Activated CD4-positive, alpha-beta T cell treated with anti-CD3 and anti-CD28 coated beads for 4 hours (primary cell): ENCODE measurements at regions not wholly inside any gene's neighbourhood (a gene's known extent, or its start where the extent isn't known, plus 50 kb on each side); places are given as distances from the start of the nearest gene placed in this dataset.

Experiments used
- DNase-seq, 2 donors: peaks; one replicate each; pipeline ENCODE4 v3.0.0-alpha.2; 2020

GRCh38 chr5:165781738-165782137 lies 2276.3 kb downstream of the MAT2B start:
- DNase-seq, result no peak

- no peak for DNase-seq
Observed at GRCh38 chr5:165783024-165783423, 2277.6 kb downstream of the MAT2B start.

GRCh38 chr5:165786073-165786472 lies 2280.7 kb downstream of the MAT2B start:
- DNase-seq, result no peak

- DNase-seq, result no peak
Observed at GRCh38 chr5:165795073-165795472, 2289.7 kb downstream of the MAT2B start.

GRCh38 chr5:165805756-165806155 lies 2300.3 kb downstream of the MAT2B start:
- no peak for DNase-seq

GRCh38 chr5:165808335-165808734 lies 2302.9 kb downstream of the MAT2B start:
- DNase-seq, result no peak

- no peak for DNase-seq
Observed at GRCh38 chr5:165809914-165810313, 2304.5 kb downstream of the MAT2B start.

- DNase-seq, result no peak
Observed at GRCh38 chr5:165829504-165829903, 2324.1 kb downstream of the MAT2B start.

GRCh38 chr5:165834891-165835290 lies 2329.5 kb downstream of the MAT2B start:
- DNase-seq, result no peak

GRCh38 chr5:165836046-165836445 lies 2330.6 kb downstream of the MAT2B start:
- DNase-seq, result no peak

- DNase-seq, result no peak
Observed at GRCh38 chr5:165837286-165837685, 2331.9 kb downstream of the MAT2B start.

- no peak for DNase-seq
Observed at GRCh38 chr5:165844571-165844970, 2339.2 kb downstream of the MAT2B start.

- no peak for DNase-seq
Observed at GRCh38 chr5:165858118-165858517, 2352.7 kb downstream of the MAT2B start.

GRCh38 chr5:165859251-165859650 lies 2353.8 kb downstream of the MAT2B start:
- no peak for DNase-seq

GRCh38 chr5:165863239-165863638 lies 2357.8 kb downstream of the MAT2B start:
- no peak for DNase-seq

GRCh38 chr5:165871291-165871690 lies 2365.9 kb downstream of the MAT2B start:
- DNase-seq, result no peak

GRCh38 chr5:165874851-165875250 lies 2369.4 kb downstream of the MAT2B start:
- no peak for DNase-seq

- no peak for DNase-seq
Observed at GRCh38 chr5:165876538-165876937, 2371.1 kb downstream of the MAT2B start.

- DNase-seq, result no peak
Observed at GRCh38 chr5:165877475-165877874, 2372.1 kb downstream of the MAT2B start.

GRCh38 chr5:165881259-165881658 lies 2375.8 kb downstream of the MAT2B start:
- no peak for DNase-seq

- DNase-seq, result no peak
Observed at GRCh38 chr5:165882099-165882498, 2376.7 kb downstream of the MAT2B start.

GRCh38 chr5:165885623-165886350 lies 2380.4 kb downstream of the MAT2B start:
- DNase-seq, result no peak

GRCh38 chr5:165887147-165887546 lies 2381.7 kb downstream of the MAT2B start:
- no peak for DNase-seq

- DNase-seq, result no peak
Observed at GRCh38 chr5:165892383-165892782, 2387.0 kb downstream of the MAT2B start.

GRCh38 chr5:165894916-165895315 lies 2389.5 kb downstream of the MAT2B start:
- no peak for DNase-seq
